ENCODE measurements at regions not wholly inside any gene's neighbourhood (a gene's known extent, or its start where the extent isn't known, plus 50 kb on each side); places are given as distances from the start of the nearest gene placed in this dataset.

- H3K9me3 ChIP-seq (ENCODE audit: severe bottlenecking): no peaks in the 10 kb centered on the region
- no peaks in the 10 kb centered on the region for H3K36me3 ChIP-seq (ENCODE audit: low read depth)
- no peaks in the 10 kb centered on the region for H3K4me1 ChIP-seq (ENCODE audit: insufficient read depth, poor library complexity, severe bottlenecking)
- H3K27me3 ChIP-seq (ENCODE audit: insufficient read depth, poor library complexity, severe bottlenecking): no peaks in the 10 kb centered on the region
- no peak overlapping the region for H3K4me3 ChIP-seq (ENCODE audit: severe bottlenecking)
- ATAC-seq (ENCODE audit: low read depth): no peak
- no peak overlapping the region for H3K27ac ChIP-seq (ENCODE audit: poor library complexity, severe bottlenecking)
- TF ChIP-seq CTCF (IDR thresholded peaks at IDR 0.05; ENCODE audit: poor library complexity, severe bottlenecking): no peak
- DNase-seq (ENCODE audit: low spot score): no peak
These were observed 55.3 kb upstream of the TMCC3 start for GRCh38 chr12:94705676-94706075.

- no peaks in the 10 kb centered on the region for H3K9me3 ChIP-seq (ENCODE audit: severe bottlenecking)
- no peaks in the 10 kb centered on the region for H3K36me3 ChIP-seq (ENCODE audit: low read depth)
- no peak overlapping the region for H3K4me3 ChIP-seq (ENCODE audit: severe bottlenecking)
- H3K4me1 ChIP-seq (ENCODE audit: insufficient read depth, poor library complexity, severe bottlenecking): no peaks in the 10 kb centered on the region
- DNase-seq (ENCODE audit: low spot score): no peak
- H3K27ac ChIP-seq (ENCODE audit: poor library complexity, severe bottlenecking): no peak overlapping the region
- no peaks in the 10 kb centered on the region for H3K27me3 ChIP-seq (ENCODE audit: insufficient read depth, poor library complexity, severe bottlenecking)
- TF ChIP-seq CTCF (IDR thresholded peaks at IDR 0.05; ENCODE audit: poor library complexity, severe bottlenecking): no peak
- peak; percentile 66 for ATAC-seq (ENCODE audit: low read depth)
These were observed 54.3 kb upstream of the TMCC3 start for GRCh38 chr12:94704452-94705306.

GRCh38 chr12:94702696-94703095, 52.3 kb upstream of the TMCC3 start:
- no peaks in the 10 kb centered on the region for H3K27me3 ChIP-seq (ENCODE audit: insufficient read depth, poor library complexity, severe bottlenecking)
- DNase-seq (ENCODE audit: low spot score): no peak
- H3K27ac ChIP-seq (ENCODE audit: poor library complexity, severe bottlenecking): no peak overlapping the region
- H3K36me3 ChIP-seq (ENCODE audit: low read depth): no peaks in the 10 kb centered on the region
- no peak for ATAC-seq (ENCODE audit: low read depth)
- H3K4me1 ChIP-seq (ENCODE audit: insufficient read depth, poor library complexity, severe bottlenecking): no peaks in the 10 kb centered on the region
- H3K4me3 ChIP-seq (ENCODE audit: severe bottlenecking): no peak overlapping the region
- no peaks in the 10 kb centered on the region for H3K9me3 ChIP-seq (ENCODE audit: severe bottlenecking)
- TF ChIP-seq CTCF (IDR thresholded peaks at IDR 0.05; ENCODE audit: poor library complexity, severe bottlenecking): no peak

GRCh38 chr12:94701711-94702110, 51.4 kb upstream of the TMCC3 start:
- Histone ChIP-seq H3K27ac (ENCODE audit: poor library complexity, severe bottlenecking) (no peak overlapping the region), H3K36me3 (ENCODE audit: low read depth) (no peaks in the 10 kb centered on the region), H3K4me1 (ENCODE audit: insufficient read depth, poor library complexity, severe bottlenecking) (no peaks in the 10 kb centered on the region), H3K9me3 (ENCODE audit: severe bottlenecking) (no peaks in the 10 kb centered on the region), H3K4me3 (ENCODE audit: severe bottlenecking) (no peak overlapping the region), H3K27me3 (ENCODE audit: insufficient read depth, poor library complexity, severe bottlenecking) (no peaks in the 10 kb centered on the region)
- TF ChIP-seq CTCF (IDR thresholded peaks at IDR 0.05; ENCODE audit: poor library complexity, severe bottlenecking): no peak
- DNase-seq (ENCODE audit: low spot score) (no peak), ATAC-seq (ENCODE audit: low read depth) (no peak)

- no peak overlapping the region for H3K4me3 ChIP-seq (ENCODE audit: severe bottlenecking)
- H3K9me3 ChIP-seq (ENCODE audit: severe bottlenecking): no peaks in the 10 kb centered on the region
- TF ChIP-seq CTCF (IDR thresholded peaks at IDR 0.05; ENCODE audit: poor library complexity, severe bottlenecking): no peak
- no peaks in the 10 kb centered on the region for H3K4me1 ChIP-seq (ENCODE audit: insufficient read depth, poor library complexity, severe bottlenecking)
- no peaks in the 10 kb centered on the region for H3K27me3 ChIP-seq (ENCODE audit: insufficient read depth, poor library complexity, severe bottlenecking)
- H3K27ac ChIP-seq (ENCODE audit: poor library complexity, severe bottlenecking): no peak overlapping the region
- H3K36me3 ChIP-seq (ENCODE audit: low read depth): no peaks in the 10 kb centered on the region
- ATAC-seq (ENCODE audit: low read depth): no peak
- no peak for DNase-seq (ENCODE audit: low spot score)
These were observed 50.3 kb upstream of the TMCC3 start for GRCh38 chr12:94700662-94701061.

All from RWPE2 (cell line).